Stomach (tissue), 8 donors: ENCODE measurements at regions not wholly inside any gene's neighbourhood (a gene's known extent, or its start where the extent isn't known, plus 50 kb on each side); places are given as distances from the start of the nearest gene placed in this dataset.

ENCODE experiments used
- DNase-seq, 2 donors: peaks; one replicate each; pipeline versions ENCODE4 v3.0.0 to v3.0.0-alpha.2; 2013 to 2019
- H3K27ac ChIP-seq, 5 donors: fragments of 200-600 bp in 4 of 5; sonication (generic) in 4 of 5; one replicate each; pipeline ENCODE4 v1.5.1; 2013 to 2019; ENCODE audit warnings: mild to moderate bottlenecking in 1 of 5, moderate library complexity in 1 of 5
- H3K27me3 ChIP-seq, 3 donors: fragments of 200-600 bp; sonication (generic); one replicate each; pipeline ENCODE4 v1.5.1; 2017 to 2019; ENCODE audit warnings: mixed run types in 1 of 3
- H3K36me3 ChIP-seq, 4 donors: fragments of 200-600 bp; sonication (generic); 1 replicate in 3 of 4; 2 replicates in 1 of 4; pipeline ENCODE4 v1.5.1; 2016 to 2019
- H3K4me1 ChIP-seq, 4 donors: fragments of 200-600 bp; sonication (generic); one replicate each; pipeline ENCODE4 v1.5.1; 2016 to 2019
- H3K4me3 ChIP-seq, 4 donors: fragments of 200-600 bp; sonication (generic) in 3 of 4; one replicate each; pipeline ENCODE4 v1.5.1; 2016 to 2019; ENCODE audit warnings: mild to moderate bottlenecking in 1 of 4
- H3K9me3 ChIP-seq, 4 donors: fragments of 200-600 bp; sonication (generic); one replicate each; pipeline ENCODE4 v1.5.1; 2016 to 2019
- EP300 ChIP-seq: sonication (generic); formaldehyde crosslinking; IDR thresholded peaks from one replicate; pipeline ENCODE4 v1.6.1; 2017; ENCODE audit warnings: antibody characterized with exemption
- POLR2A ChIP-seq, 4 donors: fragments of 450-650 bp; IDR thresholded peaks; one replicate each; pipeline ENCODE4 v1.6.1; 2016; ENCODE audit warnings: antibody characterized with exemption in 4 of 4, control low read depth in 2 of 4, mild to moderate bottlenecking in 1 of 4, moderate library complexity in 1 of 4
- POLR2AphosphoS5 ChIP-seq, 3 donors: sonication (generic); formaldehyde crosslinking; IDR thresholded peaks; one replicate each; pipeline ENCODE4 v1.6.1; 2016; ENCODE audit warnings: antibody characterized with exemption in 3 of 3
- WGBS, 5 donors: extraction: QIAGEN DNeasy Blood & Tissue Kit in 3 of 5; methylation state at CpG; one replicate each; pipeline versions ENCODE4 v1.1.5 to v1.1.7; 2013 to 2018; 5-methylcytosine and 5-hydroxymethylcytosine counted together
- intact Hi-C: fragments of 100-400 bp; cut with DNase I; formaldehyde crosslinking; loops from one replicate; pipeline ENCODE4 v1.15.1; 2023; ENCODE audit warnings: low total_unique reads
- TF ChIP-seq, protein P1 (sequence below), 7 experiments: fragments of 450-650 bp in 4 of 7; fragments of 200-600 bp in 3 of 7; sonication (generic) in 3 of 7; IDR thresholded peaks; one replicate each; pipeline ENCODE4 v1.5.1; 2016 to 2019; ENCODE audit warnings: antibody characterized with exemption in 7 of 7, control low read depth in 2 of 7, mild to moderate bottlenecking in 1 of 7
- donor health status: healthy with polysubstance abuse.
- donor health status: Bipolar disorder and iron deficiency.
- donor health status: healthy.

DNA sequence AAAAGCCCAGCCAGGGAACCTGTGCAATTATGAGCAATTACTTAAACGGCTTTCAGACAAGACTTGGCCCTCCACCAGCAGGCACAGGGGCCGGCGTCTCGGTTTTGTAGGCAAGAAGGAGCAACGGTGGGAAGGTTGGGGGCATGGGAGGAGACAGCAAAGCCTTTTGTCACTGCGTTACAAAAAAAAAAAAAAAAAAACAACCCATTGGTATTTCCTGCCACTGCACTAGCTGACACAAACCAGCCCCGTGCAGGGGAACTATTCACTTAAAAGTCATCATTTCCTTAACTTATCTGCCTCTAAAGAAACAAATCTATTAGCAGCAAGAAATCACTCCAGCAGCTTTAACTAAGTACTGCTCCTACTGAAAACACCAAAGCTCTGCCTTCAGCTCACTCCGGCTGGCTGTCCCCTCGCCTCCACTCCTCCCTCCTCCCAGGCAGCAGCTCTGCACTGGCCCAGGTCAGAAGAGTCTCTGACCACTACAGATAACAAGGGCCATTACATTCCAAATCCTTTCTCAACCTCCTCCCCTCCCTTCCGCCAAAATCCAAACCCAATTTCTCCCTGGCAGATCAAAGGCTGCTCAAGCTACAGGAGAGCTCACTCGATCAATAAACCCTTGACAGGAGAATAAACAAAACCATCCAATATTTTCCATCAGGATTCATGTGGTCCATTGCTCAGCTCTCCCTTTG, 105.2 kb upstream of the CDKN3 start:
- peaks cover 0 to 5% (median 2%) of the 10 kb centered on the region in 4 donors for H3K4me1 ChIP-seq
- no peak overlapping the region for H3K27ac ChIP-seq
- H3K4me3 ChIP-seq, result no peak overlapping the region
- TF ChIP-seq EP300, result no peak
- no peak for TF ChIP-seq POLR2A (IDR thresholded peaks at IDR 0.05)
- TF ChIP-seq, protein P1, sequence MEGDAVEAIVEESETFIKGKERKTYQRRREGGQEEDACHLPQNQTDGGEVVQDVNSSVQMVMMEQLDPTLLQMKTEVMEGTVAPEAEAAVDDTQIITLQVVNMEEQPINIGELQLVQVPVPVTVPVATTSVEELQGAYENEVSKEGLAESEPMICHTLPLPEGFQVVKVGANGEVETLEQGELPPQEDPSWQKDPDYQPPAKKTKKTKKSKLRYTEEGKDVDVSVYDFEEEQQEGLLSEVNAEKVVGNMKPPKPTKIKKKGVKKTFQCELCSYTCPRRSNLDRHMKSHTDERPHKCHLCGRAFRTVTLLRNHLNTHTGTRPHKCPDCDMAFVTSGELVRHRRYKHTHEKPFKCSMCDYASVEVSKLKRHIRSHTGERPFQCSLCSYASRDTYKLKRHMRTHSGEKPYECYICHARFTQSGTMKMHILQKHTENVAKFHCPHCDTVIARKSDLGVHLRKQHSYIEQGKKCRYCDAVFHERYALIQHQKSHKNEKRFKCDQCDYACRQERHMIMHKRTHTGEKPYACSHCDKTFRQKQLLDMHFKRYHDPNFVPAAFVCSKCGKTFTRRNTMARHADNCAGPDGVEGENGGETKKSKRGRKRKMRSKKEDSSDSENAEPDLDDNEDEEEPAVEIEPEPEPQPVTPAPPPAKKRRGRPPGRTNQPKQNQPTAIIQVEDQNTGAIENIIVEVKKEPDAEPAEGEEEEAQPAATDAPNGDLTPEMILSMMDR (IDR thresholded peaks at IDR 0.05), result no peak
- TF ChIP-seq POLR2AphosphoS5 (IDR thresholded peaks at IDR 0.05), result no peak
- no peaks in the 10 kb centered on the region for H3K36me3 ChIP-seq
- intact Hi-C loops, result no loop called here
- no peak for DNase-seq
- no peaks in the 10 kb centered on the region for H3K27me3 ChIP-seq
- H3K9me3 ChIP-seq, result no peaks in the 10 kb centered on the region
- WGBS, 5 donors, result 21 to 24% (median 23%) methylated on average over 11 of the region's 11 CpGs

DNA sequence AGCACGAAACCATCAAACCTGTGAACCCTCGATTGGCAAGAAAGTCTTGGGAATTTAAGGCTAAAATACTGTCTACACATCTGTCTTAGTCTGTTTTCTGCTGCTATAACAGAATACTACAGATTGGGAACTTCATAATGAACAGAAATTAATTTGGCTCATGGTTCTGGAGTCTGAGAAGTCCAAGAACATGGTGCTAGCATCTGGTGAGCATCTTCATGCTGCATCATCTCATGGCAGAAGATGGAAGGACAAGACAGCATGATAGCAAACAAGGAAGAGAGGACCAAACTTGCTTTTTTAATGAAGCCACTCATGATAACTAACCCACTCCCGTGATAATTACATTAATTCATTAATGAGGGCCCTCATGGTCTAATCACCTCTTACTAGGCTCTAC, 102.0 kb upstream of the CDKN3 start:
- H3K4me1 ChIP-seq, result peaks cover 0 to 12% (median 5%) of the 10 kb centered on the region in 4 donors
- WGBS, 5 donors, result 89 to 99% (median 92%) methylated on average over 3 of the region's 3 CpGs
- no peaks in the 10 kb centered on the region for H3K9me3 ChIP-seq
- no peak overlapping the region for H3K4me3 ChIP-seq
- H3K27ac ChIP-seq, result no peak overlapping the region
- no peak for TF ChIP-seq POLR2AphosphoS5 (IDR thresholded peaks at IDR 0.05)
- TF ChIP-seq, protein P1 (IDR thresholded peaks at IDR 0.05), result no peak
- no peak for TF ChIP-seq EP300
- no peak for TF ChIP-seq POLR2A (IDR thresholded peaks at IDR 0.05)
- no peaks in the 10 kb centered on the region for H3K36me3 ChIP-seq
- H3K27me3 ChIP-seq, result no peaks in the 10 kb centered on the region
- DNase-seq, result no peak
- intact Hi-C loops, result no loop called here

DNA sequence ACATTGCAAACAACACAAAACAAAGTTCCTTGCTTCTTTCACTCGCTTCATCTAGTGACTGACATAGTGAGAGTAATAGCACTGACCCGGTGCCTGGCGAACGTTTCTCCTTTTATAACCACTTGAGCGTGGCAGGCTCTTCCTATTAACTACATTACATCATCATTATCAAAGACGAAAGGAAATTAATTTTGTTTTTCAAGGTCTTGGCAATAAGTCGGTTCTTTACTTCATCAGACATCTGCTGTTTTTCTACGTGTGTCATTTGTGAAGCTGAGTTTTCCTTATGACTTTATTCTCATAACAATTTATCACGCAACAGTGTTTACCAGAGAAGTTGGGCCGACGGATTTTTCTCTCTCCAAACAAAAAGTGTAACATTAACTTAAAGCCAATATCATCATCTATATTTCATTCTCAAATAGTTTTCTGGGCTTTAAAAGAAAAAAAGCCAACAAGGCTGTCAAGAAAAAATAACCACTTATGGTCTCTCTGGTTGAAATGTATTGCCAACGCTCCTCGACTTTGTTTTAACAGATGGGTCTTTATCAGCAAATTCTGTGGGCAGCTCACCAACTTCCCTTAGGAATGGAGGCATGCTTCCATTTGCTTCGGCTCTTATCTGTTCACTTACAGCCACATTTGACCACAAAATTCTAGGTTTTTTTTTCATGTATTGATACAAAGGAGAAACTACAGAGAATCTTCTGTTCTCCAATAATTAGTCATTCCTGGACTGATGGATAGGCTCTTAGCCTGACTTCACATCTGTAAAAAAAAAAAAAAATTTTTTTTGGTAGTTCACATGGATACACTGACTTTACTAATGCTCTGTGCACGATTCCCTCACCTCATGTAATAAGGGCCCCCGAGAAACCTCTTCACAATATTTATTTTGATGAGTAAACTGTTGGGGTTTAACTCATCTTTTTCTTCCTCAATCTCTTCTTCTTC, 97.1 kb upstream of the CDKN3 start:
- H3K4me3 ChIP-seq, result no peak overlapping the region
- H3K4me1 ChIP-seq, result peaks cover 0 to 26% (median 20%) of the 10 kb centered on the region in 4 donors
- no peak overlapping the region for H3K27ac ChIP-seq
- intact Hi-C loops, result no loop called here
- 38 to 44% (median 41%) methylated on average over 16 of the region's 16 CpGs for WGBS, 5 donors
- H3K27me3 ChIP-seq, result no peaks in the 10 kb centered on the region
- TF ChIP-seq POLR2AphosphoS5 (IDR thresholded peaks at IDR 0.05), result no peak
- TF ChIP-seq, protein P1 (IDR thresholded peaks at IDR 0.05), result no peak
- no peak for TF ChIP-seq EP300
- no peak for TF ChIP-seq POLR2A (IDR thresholded peaks at IDR 0.05)
- no peaks in the 10 kb centered on the region for H3K36me3 ChIP-seq
- no peaks in the 10 kb centered on the region for H3K9me3 ChIP-seq
- peak in 1 of 2 donors; percentile 65 for DNase-seq

DNA sequence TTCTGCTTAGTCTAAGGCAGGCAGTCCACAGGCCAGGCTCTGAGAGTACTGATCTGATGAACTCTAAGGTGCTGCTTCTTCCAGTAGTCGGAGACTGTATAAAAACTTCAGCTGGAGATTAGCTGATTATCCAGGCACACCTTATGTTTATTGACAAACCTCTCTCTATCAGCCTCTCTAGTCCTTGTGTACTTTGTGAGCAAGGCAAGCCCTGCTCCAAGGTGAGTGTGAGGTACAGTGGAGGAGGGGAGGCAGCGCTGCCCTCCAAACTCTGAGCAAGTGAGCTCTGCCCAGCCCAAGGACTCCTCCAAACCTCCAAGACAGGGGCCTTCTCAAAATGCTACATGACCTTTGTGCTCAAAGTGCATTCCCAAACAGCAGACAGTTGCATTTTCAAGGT, 95.9 kb upstream of the CDKN3 start:
- no peaks in the 10 kb centered on the region for H3K27me3 ChIP-seq
- H3K9me3 ChIP-seq, result no peaks in the 10 kb centered on the region
- no peaks in the 10 kb centered on the region for H3K36me3 ChIP-seq
- no peak overlapping the region for H3K4me3 ChIP-seq
- TF ChIP-seq, protein P1 (IDR thresholded peaks at IDR 0.05), result no peak
- TF ChIP-seq POLR2A (IDR thresholded peaks at IDR 0.05) (no peak), POLR2AphosphoS5 (IDR thresholded peaks at IDR 0.05) (peak in 2 of 3 donors; percentile 70 to 78), EP300 (no peak)
- H3K4me1 ChIP-seq, result peaks cover 0 to 26% (median 20%) of the 10 kb centered on the region in 4 donors
- H3K27ac ChIP-seq, result peak overlapping the region in 3 of 5 donors; percentile 11 to 43 (median 28)
- WGBS, 5 donors, result 20 to 58% (median 44%) methylated on average over 2 of the region's 2 CpGs
- peak; percentile 60 to 70 for DNase-seq
- intact Hi-C loops, result no loop called here
